GM21737 (cell line): ENCODE measurements at regions not wholly inside any gene's neighbourhood (a gene's known extent, or its start where the extent isn't known, plus 50 kb on each side); places are given as distances from the start of the nearest gene placed in this dataset.

ENCODE experiments used
- ATAC-seq: cut with Tn5 transposase; IDR thresholded peaks from one replicate; pipeline ENCODE4 v1.9.1; 2021; ENCODE audit warnings: mild to moderate bottlenecking, moderate library complexity; ENCODE audit not compliant: unreplicated experiment

- ATAC-seq = no peak
Measured at GRCh38 chr13:107434347-107434746, 781.0 kb downstream of the LIG4 start.

- no peak for ATAC-seq
Measured at GRCh38 chr13:107427536-107427935, 787.8 kb downstream of the LIG4 start.

- ATAC-seq = no peak
Measured at GRCh38 chr13:107422421-107422820, 792.9 kb downstream of the LIG4 start.

DNA sequence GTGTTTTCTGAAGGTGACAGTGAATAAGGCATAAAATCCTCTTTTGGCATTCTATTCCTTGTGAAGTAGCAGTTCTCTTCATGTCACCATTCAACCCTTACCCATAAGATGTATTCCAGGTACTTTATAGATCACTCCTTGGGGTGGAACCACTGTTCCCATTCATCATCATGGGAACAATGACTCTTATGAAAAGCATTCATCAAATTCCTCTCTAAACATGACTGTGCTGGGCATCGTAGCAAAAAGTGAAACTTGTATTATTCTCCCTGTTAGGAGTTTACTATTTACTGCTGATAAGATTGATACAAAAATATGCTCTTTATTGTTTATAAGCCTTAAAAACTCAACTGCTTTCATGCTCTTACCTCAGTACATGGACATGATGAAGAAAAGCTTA lies 793.4 kb downstream of the LIG4 start:
- ATAC-seq = no peak

- ATAC-seq = no peak
Measured at GRCh38 chr13:107421028-107421427, 794.3 kb downstream of the LIG4 start.

GRCh38 chr13:107413005-107413404 lies 802.3 kb downstream of the LIG4 start:
- ATAC-seq = no peak

DNA sequence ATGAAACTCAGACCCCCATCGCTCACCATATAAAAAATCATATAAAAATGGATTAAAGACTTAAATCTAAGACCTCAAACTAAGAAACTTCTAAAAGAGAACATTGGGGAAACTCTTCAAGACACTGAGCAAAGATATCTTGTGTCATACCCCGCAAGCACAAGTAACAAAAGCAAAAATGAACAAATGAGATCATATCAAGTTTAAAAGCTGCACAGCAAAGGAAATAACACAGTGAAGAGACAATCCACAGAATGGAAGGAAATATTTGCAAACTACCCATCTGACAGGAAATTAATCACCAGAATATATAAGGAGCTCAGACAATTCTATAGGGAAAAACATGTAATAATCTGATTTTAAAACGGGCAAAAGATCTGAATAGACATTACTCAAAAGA lies 808.3 kb downstream of the LIG4 start:
- ATAC-seq = no peak

GRCh38 chr13:107395927-107396662 lies 819.2 kb downstream of the LIG4 start:
- ATAC-seq = no peak

DNA sequence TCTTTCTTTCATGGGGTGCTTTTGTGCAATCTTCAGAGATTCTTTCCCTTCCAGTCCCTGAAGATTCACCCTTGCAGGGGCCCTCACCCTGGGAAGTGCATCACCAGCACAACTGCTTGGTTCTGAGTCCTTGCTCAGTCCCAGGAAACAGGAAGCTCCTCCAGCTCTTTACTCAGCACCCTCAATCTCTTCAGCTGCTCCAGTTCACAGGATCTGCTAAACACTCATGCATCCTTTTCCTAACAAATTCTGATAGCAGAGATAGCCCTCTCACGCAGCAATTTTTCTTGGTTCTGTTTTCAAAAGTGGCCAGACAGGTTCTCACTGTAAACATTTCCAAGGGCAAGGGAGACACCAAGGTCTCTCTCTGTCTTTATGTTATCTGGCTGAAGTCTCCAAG lies 823.1 kb downstream of the LIG4 start:
- no peak for ATAC-seq

- no peak for ATAC-seq
Measured at GRCh38 chr13:107387525-107387924, 819.6 kb upstream of the ARGLU1 start.

- ATAC-seq = no peak
Measured at GRCh38 chr13:107379407-107380155, 811.6 kb upstream of the ARGLU1 start.

GRCh38 chr13:107376341-107377125 lies 808.6 kb upstream of the ARGLU1 start:
- ATAC-seq = no peak

GRCh38 chr13:107375701-107376340 lies 807.9 kb upstream of the ARGLU1 start:
- ATAC-seq = no peak

GRCh38 chr13:107374038-107374437 lies 806.1 kb upstream of the ARGLU1 start:
- ATAC-seq = no peak

- ATAC-seq = no peak
Measured at GRCh38 chr13:107373551-107373950, 805.6 kb upstream of the ARGLU1 start.

GRCh38 chr13:107370015-107370785 lies 802.3 kb upstream of the ARGLU1 start:
- no peak for ATAC-seq

DNA sequence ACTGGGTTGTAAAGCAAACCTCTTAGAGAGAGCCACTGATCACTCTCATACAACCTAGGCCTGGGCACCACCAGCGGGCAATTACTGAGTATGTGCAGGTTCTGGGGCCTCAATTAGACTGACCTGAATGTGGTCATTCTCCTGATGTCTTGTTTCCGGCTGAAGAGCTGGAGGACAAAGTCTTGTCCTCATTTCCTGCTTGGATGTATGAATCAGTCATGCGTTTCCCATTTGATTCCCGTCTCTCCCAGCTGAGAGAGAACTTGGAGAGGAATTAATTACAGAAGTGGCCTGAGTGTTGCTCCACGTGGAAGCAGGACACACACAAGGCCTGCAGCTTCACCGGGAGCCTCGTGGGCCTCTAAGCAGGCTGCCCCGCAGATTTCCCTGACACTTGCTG lies 799.3 kb upstream of the ARGLU1 start:
- no peak for ATAC-seq

- no peak for ATAC-seq
Measured at GRCh38 chr13:107365466-107366215, 797.7 kb upstream of the ARGLU1 start.

GRCh38 chr13:107364658-107365057 lies 796.7 kb upstream of the ARGLU1 start:
- no peak for ATAC-seq

GRCh38 chr13:107361666-107362065 lies 793.7 kb upstream of the ARGLU1 start:
- no peak for ATAC-seq
